ENCODE measurements at regions not wholly inside any gene's neighbourhood (a gene's known extent, or its start where the extent isn't known, plus 50 kb on each side); places are given as distances from the start of the nearest gene placed in this dataset.

DNA sequence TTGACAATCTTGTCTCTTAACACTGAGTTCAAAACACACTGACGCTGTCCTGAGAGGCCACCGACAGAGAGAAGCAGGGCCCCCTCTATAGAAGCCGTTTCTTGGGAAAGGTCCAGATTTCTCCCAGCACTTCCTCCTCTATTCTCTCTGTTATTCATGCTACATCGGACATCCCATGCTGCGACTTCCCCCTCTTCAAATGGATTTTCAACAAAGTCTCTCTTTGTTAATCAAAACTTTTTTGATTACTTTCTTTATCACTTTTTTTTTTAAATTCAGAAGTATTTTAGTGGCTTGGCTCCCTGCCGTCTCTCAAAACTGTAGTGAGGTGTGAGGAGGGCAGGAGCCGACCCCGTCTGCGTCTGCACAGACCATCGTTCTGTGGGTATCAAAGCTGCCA, 298.9 kb upstream of the PITRM1 start:
- Mint-ChIP-seq H3K4me3 (no peak overlapping the region), H3K36me3 (ENCODE audit: low read depth) (peaks cover 3% of the 10 kb centered on the region), H3K9me3 (no peaks in the 10 kb centered on the region), H3K27ac (peak overlapping the region; percentile 87 to 89 (median 88)), H3K27me3 (ENCODE audit: low read depth) (no peaks in the 10 kb centered on the region), H3K4me1 (peaks cover 60% of the 10 kb centered on the region)
- TF ChIP-seq, protein P1, sequence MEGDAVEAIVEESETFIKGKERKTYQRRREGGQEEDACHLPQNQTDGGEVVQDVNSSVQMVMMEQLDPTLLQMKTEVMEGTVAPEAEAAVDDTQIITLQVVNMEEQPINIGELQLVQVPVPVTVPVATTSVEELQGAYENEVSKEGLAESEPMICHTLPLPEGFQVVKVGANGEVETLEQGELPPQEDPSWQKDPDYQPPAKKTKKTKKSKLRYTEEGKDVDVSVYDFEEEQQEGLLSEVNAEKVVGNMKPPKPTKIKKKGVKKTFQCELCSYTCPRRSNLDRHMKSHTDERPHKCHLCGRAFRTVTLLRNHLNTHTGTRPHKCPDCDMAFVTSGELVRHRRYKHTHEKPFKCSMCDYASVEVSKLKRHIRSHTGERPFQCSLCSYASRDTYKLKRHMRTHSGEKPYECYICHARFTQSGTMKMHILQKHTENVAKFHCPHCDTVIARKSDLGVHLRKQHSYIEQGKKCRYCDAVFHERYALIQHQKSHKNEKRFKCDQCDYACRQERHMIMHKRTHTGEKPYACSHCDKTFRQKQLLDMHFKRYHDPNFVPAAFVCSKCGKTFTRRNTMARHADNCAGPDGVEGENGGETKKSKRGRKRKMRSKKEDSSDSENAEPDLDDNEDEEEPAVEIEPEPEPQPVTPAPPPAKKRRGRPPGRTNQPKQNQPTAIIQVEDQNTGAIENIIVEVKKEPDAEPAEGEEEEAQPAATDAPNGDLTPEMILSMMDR (IDR thresholded peaks at IDR 0.05; ENCODE audit: unreplicated experiment in 3 of 3) = no peak

DNA sequence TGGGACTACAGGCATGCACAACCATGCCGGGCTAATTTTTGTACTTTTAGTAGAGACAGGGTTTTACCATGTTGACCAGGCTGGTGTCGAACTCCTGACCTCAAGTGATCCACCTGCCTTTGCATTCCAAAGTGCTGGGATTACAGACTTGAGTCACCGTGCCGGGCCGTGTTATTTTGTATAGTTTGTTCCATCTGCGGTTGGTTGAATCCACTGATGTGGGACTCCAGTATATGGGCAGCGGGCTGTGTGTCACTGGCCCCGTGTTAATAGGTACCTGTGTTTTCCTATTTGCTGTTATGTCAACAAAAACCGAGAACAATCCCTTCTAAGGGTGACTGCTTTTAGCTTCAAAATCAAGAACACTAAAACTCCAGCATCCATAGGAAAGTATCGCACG, 297.6 kb upstream of the PITRM1 start:
- no peaks in the 10 kb centered on the region for H3K9me3 Mint-ChIP-seq
- peaks cover 62% of the 10 kb centered on the region for H3K4me1 Mint-ChIP-seq
- peak overlapping the region; percentile 88 to 98 (median 96) for H3K27ac Mint-ChIP-seq
- peaks cover 3% of the 10 kb centered on the region for H3K36me3 Mint-ChIP-seq (ENCODE audit: low read depth)
- H3K4me3 Mint-ChIP-seq = no peak overlapping the region
- TF ChIP-seq, protein P1 (IDR thresholded peaks at IDR 0.05; ENCODE audit: unreplicated experiment in 3 of 3) = no peak
- no peaks in the 10 kb centered on the region for H3K27me3 Mint-ChIP-seq (ENCODE audit: low read depth)

DNA sequence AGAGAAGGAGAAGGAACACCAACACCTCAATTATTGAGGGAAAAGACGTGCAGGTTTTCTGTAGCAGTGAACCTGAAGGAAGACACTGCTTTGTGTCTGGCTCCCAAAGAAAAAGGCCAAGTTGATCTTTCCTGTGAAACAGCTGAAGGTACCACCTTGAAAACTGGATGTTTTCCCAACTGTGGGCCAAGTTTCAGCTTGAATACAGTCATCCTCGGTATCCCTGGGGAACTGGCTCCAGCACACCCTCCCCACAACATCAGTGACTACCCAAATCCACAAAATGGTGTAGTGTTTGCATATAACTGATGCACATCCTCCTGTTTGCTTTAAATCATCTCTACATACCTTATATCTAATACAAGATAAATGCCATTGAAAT, 297.0 kb upstream of the PITRM1 start:
- Mint-ChIP-seq H3K4me1 (peaks cover 67% of the 10 kb centered on the region), H3K36me3 (ENCODE audit: low read depth) (peaks cover 3% of the 10 kb centered on the region), H3K27ac (peak overlapping the region; percentile 88 to 98 (median 96)), H3K27me3 (ENCODE audit: low read depth) (no peaks in the 10 kb centered on the region), H3K4me3 (peak overlapping the region in 1 of 3 experiments; percentile 39), H3K9me3 (no peaks in the 10 kb centered on the region)
- TF ChIP-seq, protein P1 (IDR thresholded peaks at IDR 0.05; ENCODE audit: unreplicated experiment in 3 of 3) = no peak

DNA sequence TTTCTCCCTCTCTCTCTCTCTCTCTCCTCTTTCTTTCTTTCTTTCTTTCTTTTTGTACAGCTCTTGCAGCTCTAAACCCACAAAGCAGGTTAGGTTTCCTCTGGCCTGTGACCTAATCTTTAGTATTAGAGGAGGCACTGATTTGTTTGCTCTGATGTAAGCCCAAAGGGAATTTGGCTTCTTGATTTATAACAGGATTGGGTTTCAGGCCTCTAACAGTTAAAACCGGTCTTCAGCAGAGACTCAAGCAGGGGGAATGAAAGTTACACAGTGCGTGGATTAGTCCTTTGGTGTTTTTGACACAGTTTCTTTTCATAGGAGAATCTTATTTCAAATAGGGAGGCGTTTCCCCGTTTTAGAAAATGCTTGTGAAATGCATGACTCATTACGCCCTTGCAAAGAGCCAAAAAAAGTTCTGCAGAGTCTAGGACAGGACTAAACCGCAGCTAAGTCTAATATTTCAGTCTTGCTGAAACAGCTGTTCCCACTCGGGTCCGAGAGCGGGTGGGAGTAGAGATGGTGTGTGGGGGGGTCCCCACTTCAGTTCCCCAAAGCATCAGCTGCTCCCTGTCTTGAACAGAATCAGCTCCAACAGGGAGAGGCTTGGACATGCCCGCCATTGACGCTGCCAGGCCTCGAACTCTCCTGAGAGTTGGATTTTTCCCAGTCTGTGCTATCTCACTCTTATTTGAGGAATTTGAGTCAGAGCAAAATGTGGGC, 296.5 kb upstream of the PITRM1 start:
- Mint-ChIP-seq H3K27ac (peak overlapping the region; percentile 88 to 98 (median 96)), H3K9me3 (no peaks in the 10 kb centered on the region), H3K4me1 (peaks cover 67% of the 10 kb centered on the region), H3K27me3 (ENCODE audit: low read depth) (no peaks in the 10 kb centered on the region), H3K36me3 (ENCODE audit: low read depth) (peaks cover 3% of the 10 kb centered on the region), H3K4me3 (peak overlapping the region; percentile 8 to 54 (median 36))
- TF ChIP-seq, protein P1 (IDR thresholded peaks at IDR 0.05; ENCODE audit: unreplicated experiment in 3 of 3) = no peak

DNA sequence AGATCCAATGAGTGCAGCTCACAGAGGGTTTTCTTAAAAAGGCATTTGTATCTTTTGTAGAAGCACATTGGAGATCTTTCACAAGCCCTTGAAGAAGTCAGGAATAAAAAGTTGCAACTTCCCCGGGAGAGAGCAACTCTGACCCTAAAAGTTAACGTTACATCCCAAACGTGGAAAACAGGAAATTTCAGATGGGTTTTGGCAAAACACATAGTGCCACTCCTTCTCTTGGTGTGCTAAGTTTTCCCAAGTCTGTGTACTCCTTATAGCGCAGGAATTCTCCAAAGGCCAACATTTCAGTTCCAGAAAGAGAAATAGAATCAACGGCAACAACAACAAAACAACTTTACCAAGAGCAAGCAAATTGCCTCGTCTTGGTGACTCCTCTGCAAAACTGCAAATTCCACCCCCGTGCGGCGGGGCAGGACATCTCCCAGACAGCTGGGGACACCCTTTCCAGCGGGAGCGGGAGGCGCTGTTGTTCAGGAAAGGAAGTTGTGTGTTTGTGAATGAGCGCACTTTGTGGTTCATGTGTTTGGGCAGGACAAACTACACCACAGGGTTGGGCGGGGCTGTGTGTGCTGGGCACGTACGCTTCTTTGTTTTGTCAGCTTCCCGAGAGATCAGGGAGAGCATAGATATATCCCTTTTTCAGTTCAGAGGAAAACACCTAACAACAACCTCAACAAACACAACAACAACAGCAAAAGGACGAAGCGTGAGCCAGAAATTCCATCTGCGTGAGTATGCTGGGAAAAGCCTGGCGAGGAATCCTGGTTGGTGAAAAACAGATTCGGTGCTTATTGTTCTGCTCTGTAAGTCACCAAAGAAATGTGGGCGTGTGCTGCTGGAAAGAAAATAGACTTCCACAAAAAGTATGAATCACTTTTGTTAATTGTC, 294.7 kb upstream of the PITRM1 start:
- TF ChIP-seq, protein P1 (IDR thresholded peaks at IDR 0.05; ENCODE audit: unreplicated experiment in 3 of 3) = no peak
- H3K4me3 Mint-ChIP-seq = peak overlapping the region in 2 of 3 experiments; percentile 24 to 76
- H3K27ac Mint-ChIP-seq = peak overlapping the region; percentile 88 to 98 (median 96)
- H3K27me3 Mint-ChIP-seq (ENCODE audit: low read depth) = no peaks in the 10 kb centered on the region
- peaks cover 65% of the 10 kb centered on the region for H3K4me1 Mint-ChIP-seq
- no peaks in the 10 kb centered on the region for H3K9me3 Mint-ChIP-seq
- H3K36me3 Mint-ChIP-seq (ENCODE audit: low read depth) = peaks cover 3% of the 10 kb centered on the region
